NCI-H345 treated with DMSO at 0.1 percent for 48 hours (cell line): ENCODE measurements at regions not wholly inside any gene's neighbourhood (a gene's known extent, or its start where the extent isn't known, plus 50 kb on each side); places are given as distances from the start of the nearest gene placed in this dataset.
"Not testable (repeated sequence)": the region's sequence is repeated elsewhere in the genome, so short reads cannot be mapped to it uniquely, and the experiment has no call there.

Experiments
- DNase-seq: peaks from one replicate; lab custom pipeline; 2025; ENCODE audit not compliant: unreplicated experiment; lab: John Stamatoyannopoulos, UW

DNA sequence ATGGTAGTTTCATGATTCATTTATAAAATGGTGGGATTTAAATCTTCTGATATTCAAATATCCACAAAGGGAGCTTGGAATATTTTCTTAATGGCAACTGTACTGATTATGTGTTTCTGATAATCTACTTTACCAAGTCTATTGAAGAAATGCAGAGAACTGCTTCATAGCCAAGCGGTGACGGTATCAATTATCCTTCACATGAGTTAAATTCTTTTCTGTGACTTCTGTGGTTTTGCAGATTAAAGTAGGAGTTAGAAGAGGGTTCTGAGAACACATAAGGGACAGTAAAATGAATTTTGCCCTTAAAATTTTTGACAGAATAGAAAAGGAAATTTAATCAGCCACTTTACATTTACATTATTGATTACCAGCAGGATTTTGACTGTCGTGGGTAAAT lies 563.2 kb downstream of the GBE1 start:
- DNase-seq: no peak

DNA sequence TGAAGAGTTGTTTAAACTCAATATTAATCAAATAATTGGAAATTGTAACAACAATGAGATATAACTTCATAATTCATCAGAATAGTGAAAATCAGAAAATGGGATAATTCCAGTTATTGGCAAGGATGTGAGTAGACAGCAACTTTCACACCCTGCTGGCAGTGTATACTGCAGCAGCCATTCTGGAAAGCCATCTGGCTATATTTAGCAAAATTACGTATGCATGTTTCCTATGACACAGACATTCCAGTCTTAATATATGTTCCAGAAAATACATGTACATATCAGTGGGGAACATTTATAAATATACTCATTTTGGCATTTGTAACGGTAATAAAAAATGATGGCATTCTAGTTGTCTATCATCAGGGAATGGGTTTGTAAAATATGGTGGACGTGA lies 564.1 kb downstream of the GBE1 start:
- no peak for DNase-seq

DNA sequence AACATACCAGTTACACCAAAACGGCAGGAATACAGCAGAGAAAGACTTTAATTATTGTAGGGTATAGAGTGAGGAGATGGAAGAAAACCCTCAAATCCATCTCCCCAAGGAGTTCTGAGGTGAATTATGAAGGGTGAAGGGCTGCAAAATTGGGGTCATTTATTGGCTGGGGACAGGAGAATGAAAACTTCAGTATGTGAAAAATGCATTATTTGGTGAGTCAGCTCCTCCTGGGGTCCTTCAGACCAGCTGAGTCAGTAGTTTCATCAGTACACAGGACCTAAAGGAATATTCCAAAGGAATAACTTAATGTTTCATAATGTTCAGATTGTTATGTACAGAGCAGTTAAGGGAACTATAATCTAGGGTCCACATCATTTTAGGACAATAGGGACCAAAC lies 566.0 kb downstream of the GBE1 start:
- no peak for DNase-seq

DNA sequence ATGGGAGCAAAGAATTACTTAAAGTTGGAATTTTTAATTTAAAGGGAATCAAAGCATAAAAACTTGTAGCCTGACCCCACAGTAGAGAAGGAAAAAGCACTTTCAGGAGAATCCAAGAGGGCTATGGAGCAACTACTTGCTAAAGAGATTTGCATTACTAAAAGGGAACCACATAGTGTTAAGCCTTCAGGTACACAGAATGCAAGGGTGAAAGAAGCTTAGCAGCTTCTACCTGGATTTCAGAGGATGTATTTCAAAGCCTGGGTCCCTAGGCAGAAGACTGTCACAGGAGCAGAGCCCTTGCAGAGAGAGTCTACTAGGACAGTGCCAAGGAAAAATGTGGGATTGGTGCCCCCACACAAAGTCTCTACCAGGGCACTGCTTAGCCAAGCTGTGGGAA lies 575.0 kb downstream of the GBE1 start:
- DNase-seq: no peak

DNA sequence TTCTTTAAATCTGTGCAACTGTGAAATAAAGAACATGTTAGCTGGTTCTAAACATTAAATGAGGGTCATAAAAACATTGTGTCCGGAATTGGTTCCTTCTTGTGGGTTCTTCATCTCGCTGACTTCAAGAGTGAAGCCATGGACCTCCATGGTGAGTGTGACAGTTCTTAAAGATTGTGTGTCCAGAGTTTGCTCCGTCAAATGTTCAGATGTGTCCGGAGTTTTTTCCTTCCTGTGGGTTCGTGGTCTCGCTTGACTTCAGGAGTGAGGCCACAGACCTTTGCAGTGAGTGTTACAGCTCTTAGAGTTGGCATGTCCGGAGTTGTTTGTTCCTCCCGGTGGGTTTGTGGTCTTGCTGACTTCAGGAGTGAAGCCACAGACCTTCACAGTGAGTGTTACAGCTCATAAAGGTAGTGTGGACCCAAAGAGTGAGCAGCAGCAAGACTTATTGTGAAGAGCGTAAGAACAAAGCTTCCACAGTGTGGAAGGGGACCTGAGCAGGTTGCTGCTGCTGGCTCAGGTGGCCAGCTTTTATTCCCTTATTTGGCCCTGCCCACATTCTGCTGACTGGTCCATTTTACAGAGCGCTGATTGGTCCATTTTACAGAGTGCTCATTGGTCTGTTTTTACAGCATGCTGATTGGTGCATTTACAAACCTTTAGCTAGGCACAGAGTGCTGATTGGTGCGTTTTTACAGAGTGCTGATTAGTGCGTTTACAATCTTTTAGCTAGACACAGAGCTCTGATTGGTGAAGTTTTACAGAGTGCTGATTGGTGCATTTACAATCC lies 579.2 kb downstream of the GBE1 start:
- not testable (repeated sequence) for DNase-seq

DNA sequence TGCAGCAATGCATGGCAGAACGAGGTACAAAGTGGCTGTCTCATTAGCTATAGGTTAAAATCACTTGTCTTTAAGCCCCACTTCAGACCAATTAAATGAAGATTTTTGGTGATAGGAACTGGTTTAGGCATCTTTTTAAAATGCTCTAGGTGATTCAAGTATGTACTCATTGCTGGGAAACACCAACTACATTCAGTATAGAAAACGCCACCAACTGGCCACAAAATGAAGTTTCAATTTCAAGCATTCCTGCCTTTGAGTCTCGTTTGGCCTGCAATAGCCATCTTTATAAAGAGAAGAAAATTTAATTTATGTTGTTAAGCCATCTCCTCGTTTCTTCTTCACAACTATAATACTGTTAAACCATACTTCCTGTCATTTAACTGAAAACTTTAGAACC lies 587.9 kb downstream of the GBE1 start:
- no peak for DNase-seq

DNA sequence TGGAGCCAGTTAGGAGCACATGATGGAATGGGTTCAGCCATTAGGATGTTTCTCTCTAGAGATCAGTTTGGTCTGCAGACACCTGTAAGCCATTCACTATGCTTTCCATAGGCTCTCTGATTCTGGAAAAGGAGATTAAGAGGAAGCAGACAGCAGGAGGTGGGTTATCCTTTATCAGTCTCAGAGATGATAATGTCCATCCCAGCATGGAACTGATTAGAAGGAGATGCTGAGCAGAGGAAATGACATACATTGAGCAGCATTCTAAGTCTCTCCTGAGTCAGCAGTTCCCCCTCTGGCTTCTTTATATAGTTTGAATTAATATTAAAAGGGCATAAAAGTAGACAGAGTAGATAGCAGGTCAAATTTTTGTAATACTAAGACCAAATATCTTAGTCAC lies 591.1 kb downstream of the GBE1 start:
- no peak for DNase-seq

DNA sequence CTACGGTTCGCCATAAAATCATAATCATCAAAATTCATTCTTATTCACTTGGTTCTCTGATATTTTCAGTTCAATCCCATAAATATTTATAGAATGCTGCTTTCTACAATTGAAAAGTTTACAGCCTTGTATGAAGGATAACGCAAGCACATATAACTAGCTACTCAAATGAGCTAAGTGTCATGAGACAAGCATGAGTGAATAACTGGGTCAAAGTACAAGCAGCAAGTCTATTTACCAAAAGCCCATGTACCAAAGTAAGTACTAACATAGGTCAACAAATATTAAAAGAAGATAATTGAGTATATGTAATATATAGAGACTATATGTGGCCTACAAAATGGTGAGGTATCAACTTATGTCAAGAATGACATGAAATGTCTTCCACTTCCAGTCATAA lies 596.6 kb downstream of the GBE1 start:
- no peak for DNase-seq

DNA sequence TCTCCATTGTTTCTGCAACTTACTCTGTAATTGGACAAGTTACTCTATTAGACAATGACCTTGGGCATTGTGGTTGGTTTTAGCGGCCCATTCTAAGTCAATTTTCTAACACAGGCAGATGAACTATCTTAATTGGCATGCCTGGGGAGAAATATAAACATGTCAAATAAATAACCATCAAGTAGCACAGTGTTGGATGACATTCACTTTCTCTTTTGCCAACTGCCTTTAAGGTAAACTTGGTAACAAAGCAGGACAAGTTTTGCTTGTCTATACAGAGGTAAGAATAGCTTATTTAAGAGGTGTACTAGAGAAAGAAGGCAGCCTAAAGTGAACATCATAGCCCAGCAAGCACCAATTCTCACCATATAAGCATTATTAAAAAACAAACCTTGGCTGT lies 599.6 kb downstream of the GBE1 start:
- DNase-seq: no peak

DNA sequence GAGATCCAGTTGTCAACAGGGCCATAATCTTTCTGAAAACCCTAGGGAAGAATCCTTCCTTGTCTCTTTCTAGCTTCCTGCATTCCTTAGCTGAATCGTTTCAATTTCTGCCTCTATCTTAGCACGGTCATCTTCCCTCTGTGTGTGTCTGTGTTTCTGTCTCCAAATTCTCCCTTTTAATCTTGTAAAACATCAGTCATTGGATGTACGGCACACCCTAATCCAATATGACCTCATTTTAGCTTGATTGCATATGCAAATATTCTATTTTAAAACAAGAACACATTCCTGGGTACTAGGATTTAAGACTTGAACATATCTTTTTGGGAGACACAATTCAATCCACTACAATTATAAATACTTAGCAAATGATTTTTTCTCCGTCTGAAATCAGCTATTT lies 600.3 kb downstream of the GBE1 start:
- DNase-seq: no peak

DNA sequence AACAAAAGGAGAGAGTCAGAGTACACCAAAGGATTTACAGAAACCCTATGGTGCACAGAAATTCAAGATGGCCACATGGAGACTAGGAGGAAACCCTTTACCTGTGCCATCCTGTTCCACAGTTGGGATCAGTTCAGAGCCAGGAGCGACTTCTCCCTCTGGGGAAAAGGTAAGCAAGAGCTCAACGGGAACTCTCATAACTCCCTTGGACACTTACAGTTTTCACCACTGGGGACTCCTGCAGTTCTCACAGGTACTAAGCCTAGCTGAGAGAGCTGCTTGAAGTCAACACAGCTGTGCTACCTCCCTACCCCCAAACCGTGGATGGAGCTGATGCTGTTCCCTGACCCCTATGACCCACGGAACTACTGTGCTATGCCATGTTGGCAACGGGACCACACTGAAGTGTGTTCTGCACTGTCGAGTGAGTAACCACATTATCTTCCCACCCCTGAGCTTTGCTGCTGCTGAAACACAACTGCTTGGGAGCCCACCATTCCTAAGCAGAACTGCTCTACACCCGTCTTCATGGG lies 606.8 kb downstream of the GBE1 start:
- no peak for DNase-seq

DNA sequence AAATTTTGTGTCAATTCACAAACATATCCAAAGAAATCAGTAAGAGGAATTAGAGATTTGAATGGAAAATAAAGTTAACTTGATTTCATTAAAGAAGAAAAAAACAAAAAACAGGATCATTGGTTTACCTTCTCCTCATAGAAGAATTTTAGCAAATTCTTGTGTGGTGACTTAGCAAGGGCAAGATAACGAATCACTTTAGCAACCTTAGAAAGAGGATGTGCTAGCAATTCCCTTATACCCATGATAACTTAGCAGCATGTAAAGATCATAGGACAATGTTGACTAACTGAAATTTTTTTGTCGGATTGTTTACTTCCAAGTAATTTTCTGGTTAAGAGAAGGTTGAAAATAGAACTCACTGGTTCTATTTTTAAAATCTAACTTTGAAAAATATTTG lies 609.3 kb downstream of the GBE1 start:
- DNase-seq: no peak

DNA sequence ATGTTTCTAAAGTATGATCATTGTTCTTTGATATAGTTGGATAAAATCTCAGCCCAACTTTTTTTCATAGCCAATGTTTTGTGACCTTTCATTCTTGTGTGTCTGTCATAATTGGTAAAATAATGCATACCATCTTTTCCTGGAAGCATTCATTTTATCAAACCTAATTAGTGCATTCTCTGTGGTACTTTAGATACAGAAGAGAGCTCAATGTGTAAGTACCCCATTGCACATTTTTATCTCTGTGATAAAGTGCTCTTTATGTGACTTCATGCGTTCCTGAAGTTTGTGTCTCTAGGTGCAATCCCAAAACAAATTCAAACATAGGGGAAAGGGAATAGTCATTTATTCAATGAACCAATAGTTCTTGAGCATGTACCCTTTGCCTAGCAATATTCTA lies 628.5 kb downstream of the GBE1 start:
- DNase-seq: no peak

DNA sequence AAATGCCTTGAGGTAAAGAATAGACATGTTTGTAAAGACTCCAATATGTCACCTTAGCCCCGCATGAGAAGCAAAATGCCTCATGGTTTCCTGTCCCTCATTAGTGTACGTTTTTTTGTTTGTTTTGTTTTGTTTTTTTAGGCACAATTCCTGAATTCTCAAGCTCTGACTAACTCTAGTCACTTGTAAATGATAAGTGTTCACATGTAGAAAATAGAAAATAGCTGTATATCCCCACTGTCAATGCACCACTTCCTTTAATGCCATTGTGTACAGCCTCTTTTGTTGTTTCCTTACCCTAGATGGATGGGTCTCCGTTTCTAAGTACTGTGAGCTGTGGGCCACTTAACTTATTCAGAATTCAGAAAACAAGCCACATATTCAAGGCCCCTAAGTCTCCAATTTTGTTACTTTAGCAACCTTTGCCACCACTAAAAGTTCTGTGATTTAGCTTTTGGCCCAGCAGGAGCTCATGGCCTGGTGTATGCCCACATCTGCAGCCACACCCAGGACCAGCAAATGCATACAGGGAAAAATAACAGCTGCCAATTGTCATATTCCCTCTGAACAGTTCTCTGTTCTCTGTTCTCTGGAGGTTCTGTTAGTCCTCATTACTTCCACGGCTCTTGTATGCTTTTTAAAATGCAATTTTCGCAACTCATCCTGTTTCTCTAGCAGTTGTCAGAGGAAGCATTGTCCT lies 655.5 kb downstream of the GBE1 start:
- DNase-seq: no peak

DNA sequence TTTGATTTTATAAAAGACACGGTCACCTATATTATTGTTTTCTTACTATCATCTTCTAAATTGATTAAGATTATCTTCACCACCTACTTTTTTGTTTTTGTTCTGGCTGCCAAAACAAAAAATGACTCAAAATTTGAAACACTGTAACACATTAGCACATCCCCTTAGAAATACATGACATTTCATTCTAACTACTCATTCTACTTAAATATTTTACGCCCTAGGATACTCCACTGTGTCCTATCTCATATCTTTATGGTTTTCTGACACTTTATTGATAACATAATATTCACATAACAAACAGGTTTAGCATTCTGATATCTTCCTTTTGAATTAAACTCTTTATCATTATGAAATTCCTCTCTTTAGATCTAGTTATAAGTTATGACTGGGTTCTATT lies 656.2 kb downstream of the GBE1 start:
- no peak for DNase-seq

DNA sequence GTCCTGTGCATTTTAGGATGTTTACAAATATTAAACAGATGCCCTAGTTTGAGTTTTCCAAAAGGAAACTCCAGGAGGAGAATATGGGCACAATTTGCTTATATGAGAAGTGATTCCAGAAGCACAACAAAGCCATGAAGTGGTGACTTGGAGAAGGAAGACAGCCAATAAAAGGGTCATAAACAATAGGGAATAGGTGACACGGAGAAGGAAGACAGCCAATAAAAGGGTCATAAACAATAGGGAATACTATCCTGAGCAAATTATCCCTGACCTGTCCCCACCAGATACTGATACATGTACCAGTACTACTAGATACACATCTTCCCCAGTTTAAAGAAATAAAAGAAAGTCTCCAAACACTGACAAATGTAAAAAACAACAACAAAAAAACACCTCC lies 663.6 kb downstream of the GBE1 start:
- DNase-seq: no peak

DNA sequence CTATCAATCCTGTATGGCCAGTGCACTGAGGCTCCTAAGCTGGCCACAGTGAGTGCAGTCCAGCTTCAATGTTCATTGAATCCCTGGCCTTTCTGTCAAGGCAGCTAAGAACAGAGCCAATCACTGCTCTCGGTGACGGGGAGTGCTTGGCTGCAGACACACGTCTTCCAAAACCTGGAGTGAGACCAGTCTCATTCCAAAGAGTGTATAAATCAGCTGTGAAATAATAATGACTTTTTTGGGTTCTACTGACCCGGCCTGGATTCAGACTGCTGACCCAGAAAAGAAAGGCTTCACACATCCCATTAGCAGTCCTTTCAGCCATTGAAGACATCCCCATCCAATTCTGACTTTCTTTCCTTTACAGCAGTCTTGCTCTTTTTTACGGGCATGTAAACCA lies 665.5 kb downstream of the GBE1 start:
- no peak for DNase-seq

DNA sequence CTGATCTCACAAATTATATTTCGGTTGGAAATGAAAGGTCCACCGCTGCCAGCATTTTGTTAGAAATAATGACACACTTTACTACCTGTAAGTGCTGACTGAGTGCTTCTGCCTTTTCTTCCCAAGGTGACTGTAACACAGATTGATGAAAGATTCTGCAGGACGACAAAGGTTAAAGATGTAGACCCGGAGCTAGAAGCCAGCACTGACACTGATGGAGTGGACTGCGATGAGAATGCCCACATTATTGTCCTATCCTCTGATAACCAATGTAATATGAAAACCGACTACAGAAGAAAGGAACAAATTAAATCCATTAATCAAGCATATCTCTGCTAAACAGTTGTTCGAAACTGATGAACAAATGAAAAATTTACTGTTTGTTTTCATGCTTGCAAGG lies 666.5 kb downstream of the GBE1 start:
- no peak for DNase-seq

DNA sequence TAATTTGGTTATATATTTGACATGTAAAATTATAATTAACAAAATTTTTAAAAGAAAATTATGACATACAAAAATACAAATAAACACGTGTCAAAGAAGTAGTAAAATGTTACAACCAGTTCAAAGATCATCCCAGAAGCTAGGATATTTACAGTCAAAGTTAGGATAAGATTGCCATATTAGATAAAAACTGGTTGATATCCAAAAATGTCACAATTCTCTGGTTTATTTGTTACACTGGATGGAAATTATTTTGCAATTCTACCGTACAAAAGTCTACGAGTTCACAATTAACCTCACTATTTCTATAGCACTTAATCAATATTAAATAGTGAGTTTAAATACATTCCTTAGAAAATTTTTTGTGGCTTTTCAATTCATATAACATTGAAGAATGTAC lies 673.8 kb downstream of the GBE1 start:
- DNase-seq: no peak

DNA sequence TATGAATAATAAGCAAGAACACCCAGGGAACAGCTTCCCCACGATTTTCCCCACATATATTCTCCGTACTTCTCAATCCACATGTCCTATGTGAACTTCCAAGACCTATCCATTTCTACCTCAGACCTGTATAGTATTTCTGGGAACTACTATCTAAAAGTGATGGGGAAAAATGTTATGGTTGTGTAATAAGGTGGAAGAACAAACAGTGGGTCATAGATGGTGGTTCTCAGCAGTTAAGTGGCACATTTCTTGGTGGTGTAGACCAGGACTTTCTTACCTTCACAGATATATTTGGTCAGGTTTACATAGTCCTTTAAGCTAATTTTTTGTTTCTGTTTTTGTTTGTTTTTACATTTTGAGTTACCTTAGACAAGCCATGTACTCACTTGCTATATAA lies 675.1 kb downstream of the GBE1 start:
- no peak for DNase-seq

DNA sequence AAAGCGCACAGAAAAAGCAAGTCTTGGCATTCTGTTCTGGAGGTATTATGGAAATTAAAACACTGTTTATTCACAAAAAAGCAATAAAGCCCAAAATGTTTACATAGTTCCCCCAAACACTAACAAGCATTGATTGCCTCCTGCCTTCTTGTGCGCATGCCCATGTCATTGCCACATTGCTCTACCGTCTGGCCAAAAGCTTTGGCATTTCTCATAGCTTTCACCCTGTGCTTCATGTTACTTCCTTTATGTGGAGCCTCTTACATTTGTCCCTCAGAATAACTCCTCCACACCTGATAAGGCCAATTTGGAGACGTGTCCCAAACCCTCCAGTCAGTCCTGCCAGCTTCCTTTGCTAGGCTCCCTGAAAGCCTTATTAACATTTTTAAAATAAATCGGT lies 680.8 kb downstream of the GBE1 start:
- no peak for DNase-seq

DNA sequence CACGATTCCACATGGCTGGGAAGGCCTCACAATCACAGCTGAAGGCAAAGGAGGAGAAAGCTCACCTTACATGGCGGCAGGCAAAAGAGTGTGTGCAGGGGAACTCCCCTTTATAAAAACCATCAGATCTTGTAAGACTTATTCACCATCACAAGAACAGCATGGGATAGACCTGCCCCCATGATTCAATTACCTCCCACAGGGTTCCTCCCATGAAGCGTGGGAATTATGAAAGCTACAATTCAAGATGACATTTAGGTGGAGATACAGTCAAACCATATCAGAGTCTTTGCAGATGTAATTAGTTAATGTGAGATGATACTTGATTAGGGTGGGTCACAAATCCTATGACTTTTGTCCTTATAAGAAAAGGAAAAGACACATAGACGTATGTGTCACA lies 688.9 kb downstream of the GBE1 start:
- no peak for DNase-seq

DNA sequence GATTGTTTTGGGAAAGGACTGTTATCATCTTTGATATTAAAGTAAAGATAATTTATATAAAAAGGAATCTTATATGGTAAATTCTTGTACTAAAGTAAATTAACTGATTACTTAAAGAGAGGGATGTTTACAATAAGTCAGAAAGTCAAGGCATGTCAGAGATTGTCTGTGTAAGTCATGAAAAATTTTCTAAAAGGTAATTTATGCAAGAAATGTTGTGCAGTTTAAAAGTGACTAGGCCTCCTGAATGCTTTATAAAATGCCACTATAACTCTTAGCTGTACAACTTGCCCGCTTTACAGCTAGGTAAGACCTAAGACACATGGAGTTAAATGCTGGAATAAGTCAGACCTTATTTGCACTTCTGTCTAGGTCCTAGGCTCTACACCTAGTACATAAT lies 692.9 kb downstream of the GBE1 start:
- DNase-seq: no peak
